ENCODE measurements at regions not wholly inside any gene's neighbourhood (a gene's known extent, or its start where the extent isn't known, plus 50 kb on each side); places are given as distances from the start of the nearest gene placed in this dataset.

DNA sequence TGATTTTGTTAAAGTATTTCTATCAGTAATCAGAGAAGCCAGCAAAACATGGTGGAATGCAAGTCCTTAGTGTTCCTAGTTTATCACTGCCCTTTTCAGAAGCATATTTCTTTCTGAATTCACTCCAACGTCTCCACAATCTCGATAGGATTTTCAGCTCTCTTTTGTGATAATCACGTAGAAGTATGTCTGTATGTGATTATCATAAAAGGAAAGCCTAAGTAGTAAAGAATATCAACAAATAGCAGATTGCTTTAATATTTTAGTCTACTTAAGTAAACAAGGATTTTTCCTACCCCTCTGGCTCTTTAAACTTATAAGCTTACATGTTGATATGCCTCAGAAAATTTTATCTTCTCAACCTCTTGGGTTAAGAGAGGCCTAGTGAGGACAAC is 147.4 kb upstream of the NUDT4 start:
- TF ChIP-seq GATA3 (IDR thresholded peaks at IDR 0.05; ENCODE audit: low read depth, low read length): no peak
- no peak for TF ChIP-seq GATA2 (IDR thresholded peaks at IDR 0.05; ENCODE audit: low read depth, low read length)

Measured in SH-SY5Y (cell line).